GM13976 (cell line): ENCODE measurements at regions not wholly inside any gene's neighbourhood (a gene's known extent, or its start where the extent isn't known, plus 50 kb on each side); places are given as distances from the start of the nearest gene placed in this dataset.

ENCODE experiments used
- DNase-seq: peaks from one replicate; pipeline ENCODE4 v3.0.0; 2012; ENCODE audit warnings: low spot score
- in situ Hi-C: fragments of 300-500 bp; cut with MboI; formaldehyde crosslinking; loops from one replicate; pipeline ENCODE4 v1.12.0; 2022; ENCODE audit warnings: low sequenced_read_pairs, mixed read lengths, inconsistent platforms; ENCODE audit not compliant: unreplicated experiment
- TF ChIP-seq, protein P1 (sequence below): IDR thresholded peaks from 2 replicates; pipeline ENCODE4 v1.5.1; 2012; ENCODE audit warnings: borderline replicate concordance, mild to moderate bottlenecking; ENCODE audit not compliant: insufficient read depth; ENCODE audit errors: extremely low read depth, missing control alignments, control extremely low read depth

DNA sequence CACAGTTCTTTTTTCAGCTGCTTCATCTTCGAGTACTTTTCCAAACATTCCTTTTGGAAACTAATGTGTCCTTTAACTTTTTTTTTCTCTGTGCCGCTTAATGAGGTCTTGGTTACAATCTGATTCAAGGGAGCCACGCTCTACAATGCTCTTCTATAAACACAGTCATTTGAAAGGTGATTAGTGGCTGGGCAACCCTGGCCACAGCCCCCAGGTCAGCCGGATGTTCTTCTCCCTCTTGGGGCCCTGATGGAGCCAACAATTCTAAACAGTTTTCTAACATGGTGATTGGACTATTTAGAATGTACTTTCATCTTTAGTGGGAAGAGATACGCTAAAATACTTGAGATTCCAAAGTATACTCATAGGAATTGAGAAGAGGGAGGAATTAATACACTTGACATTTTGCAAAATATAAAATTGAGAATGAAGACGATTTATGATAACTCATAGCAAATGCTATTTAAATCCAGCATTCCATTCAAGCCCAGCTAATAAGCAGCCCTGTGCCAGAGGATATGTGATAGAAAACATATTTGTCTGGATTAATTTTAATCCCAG is 83.7 kb upstream of the MBOAT2 start:
- in situ Hi-C loops: no loop called here
- TF ChIP-seq, protein P1, sequence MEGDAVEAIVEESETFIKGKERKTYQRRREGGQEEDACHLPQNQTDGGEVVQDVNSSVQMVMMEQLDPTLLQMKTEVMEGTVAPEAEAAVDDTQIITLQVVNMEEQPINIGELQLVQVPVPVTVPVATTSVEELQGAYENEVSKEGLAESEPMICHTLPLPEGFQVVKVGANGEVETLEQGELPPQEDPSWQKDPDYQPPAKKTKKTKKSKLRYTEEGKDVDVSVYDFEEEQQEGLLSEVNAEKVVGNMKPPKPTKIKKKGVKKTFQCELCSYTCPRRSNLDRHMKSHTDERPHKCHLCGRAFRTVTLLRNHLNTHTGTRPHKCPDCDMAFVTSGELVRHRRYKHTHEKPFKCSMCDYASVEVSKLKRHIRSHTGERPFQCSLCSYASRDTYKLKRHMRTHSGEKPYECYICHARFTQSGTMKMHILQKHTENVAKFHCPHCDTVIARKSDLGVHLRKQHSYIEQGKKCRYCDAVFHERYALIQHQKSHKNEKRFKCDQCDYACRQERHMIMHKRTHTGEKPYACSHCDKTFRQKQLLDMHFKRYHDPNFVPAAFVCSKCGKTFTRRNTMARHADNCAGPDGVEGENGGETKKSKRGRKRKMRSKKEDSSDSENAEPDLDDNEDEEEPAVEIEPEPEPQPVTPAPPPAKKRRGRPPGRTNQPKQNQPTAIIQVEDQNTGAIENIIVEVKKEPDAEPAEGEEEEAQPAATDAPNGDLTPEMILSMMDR: no peak
- DNase-seq: no peak

DNA sequence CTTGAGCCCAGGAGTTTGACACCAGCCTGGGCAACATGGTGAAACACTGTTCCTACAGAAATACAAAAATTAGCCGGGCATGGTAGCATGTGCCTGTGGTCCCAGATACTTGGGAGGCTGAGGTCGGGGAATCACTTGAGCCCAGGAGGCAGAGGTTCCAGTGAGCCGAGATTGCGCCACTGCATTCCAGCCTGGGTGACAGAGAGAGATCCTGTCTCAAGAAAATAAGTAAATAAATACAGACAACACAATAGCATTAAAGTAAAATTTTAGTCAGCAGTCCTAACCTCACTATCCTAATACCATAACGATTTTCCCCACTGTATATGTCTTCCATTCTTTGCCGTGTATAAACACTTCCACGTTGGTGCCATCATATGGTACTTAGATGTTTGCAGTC is 83.0 kb upstream of the MBOAT2 start:
- in situ Hi-C loops: no loop called here
- TF ChIP-seq, protein P1: no peak
- no peak for DNase-seq

DNA sequence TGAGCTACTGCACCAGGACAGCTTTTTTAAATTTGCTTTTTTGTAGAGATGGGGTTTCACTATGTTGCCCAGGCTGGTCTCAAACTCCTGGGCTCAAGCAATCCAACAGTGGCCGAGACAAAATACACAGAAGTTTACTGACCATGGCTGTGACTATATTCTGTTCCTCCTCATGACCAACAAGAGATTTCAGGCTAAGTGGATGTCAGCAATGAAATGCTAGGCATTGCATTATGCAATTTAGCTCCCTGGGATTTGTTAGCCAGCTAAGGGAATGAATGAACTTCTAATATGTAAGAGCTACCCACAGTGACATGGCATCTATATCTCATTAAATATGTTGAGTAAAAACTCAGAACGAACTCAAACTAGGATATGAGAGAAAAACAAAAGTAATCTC is 81.9 kb upstream of the MBOAT2 start:
- TF ChIP-seq, protein P1: no peak
- no peak for DNase-seq
- in situ Hi-C loops: no loop called here

DNA sequence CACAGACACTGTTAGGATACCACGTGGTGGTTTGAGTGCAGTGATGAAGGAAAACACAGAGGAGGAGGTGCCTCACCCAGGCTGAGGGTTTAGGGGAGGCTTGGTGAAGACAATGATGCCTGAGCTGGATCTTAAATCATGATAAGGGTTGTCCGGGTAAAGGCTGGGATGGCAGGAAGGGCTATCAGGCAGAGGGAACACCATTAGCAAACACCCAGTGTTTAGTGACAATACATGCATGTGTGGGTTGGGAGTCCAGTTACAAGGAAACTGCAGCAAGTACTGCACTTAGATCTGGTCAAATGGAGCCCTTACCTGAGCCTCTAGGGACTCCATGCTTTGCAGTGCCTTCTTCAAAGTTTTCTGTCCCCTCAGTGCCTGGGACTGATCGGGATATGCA is 79.8 kb upstream of the MBOAT2 start:
- no peak for DNase-seq
- TF ChIP-seq, protein P1: no peak
- in situ Hi-C loops: no loop called here

DNA sequence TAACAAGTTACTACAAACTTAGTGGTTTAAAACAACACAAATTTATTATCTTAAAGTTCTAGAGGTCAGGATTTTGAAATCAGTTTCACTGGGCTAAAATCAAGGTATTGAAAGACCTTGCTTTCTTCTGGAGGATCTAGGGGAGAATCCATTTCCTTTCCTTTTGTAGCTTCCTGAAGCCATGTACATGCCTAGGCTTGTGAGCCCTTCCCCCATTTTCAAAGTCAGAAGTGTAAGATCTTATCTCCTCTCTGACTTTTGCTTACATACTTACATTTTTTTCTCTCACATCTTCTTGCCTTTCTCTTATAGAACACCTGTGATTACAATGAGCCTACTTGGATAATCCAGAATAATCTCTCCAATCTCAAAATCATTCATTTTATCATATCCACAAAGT is 78.7 kb upstream of the MBOAT2 start:
- DNase-seq: no peak
- in situ Hi-C loops: no loop called here
- TF ChIP-seq, protein P1: no peak

DNA sequence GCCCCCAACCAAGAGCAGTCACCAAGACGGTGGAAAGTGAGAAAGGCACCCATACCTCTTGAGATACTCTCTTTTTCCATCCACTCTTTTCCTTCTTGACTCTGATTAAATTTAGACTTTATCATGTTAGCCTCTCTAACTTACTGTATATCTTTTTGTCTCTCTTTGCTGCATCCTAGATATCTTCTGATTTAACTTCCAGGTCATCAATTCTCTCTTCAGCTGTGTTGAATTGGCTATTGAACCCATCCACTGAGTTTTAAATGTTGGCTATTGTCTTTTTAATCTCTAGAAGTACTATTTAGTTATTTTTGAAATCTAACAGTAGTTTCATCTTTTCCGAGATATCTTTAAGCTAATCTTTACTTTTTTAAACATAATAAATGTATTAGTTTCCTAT is 78.3 kb upstream of the MBOAT2 start:
- TF ChIP-seq, protein P1: no peak
- no peak for DNase-seq
- in situ Hi-C loops: no loop called here

DNA sequence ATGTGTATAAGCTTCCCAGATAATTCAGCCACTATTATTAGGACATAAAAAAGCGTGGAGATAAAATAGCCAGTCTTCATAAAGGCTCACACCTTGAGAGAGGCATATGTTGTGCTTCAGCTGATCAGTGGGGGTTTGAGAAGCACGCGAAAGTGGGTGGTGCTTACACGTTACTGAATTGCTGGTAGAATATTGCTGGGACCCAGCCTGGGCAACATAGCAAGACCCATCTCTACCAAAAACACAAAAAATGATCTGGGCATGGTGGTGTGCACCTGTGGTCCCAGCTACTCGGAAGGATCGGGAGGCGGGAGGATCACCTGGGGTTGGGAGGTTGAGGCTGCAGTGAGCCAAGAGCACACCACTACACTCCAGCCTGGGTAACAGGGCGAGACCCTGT is 74.9 kb upstream of the MBOAT2 start:
- DNase-seq: no peak
- in situ Hi-C loops: no loop called here
- TF ChIP-seq, protein P1: no peak
